B cell (primary cell): ENCODE measurements at regions not wholly inside any gene's neighbourhood (a gene's known extent, or its start where the extent isn't known, plus 50 kb on each side); places are given as distances from the start of the nearest gene placed in this dataset.

ENCODE experiments used
- ATAC-seq: fragments of 200-7000 bp; cut with Tn5 transposase; one replicate; pipeline ENCODE4 v1.10.0; 2021; ENCODE audit warnings: low read depth, mild to moderate bottlenecking, moderate number of reproducible peaks, moderate library complexity
- CTCF ChIA-PET: fragments of 350-600 bp; sonication (Branson Sonifier 250); formaldehyde crosslinking; loops from one replicate; lab custom pipeline; 2021; ENCODE audit warnings: antibody characterized with exemption, inconsistent platforms; lab: Charles Lee
- POLR2A ChIA-PET: fragments of 350-600 bp; sonication (Branson Sonifier 250); formaldehyde crosslinking; loops from one replicate; lab custom pipeline; 2021; ENCODE audit warnings: antibody characterized with exemption; lab: Charles Lee
- DNase-seq: peaks from one replicate; pipeline ENCODE4 v3.0.0; 2013
- H2AFZ ChIP-seq: 2 replicates; pipeline ENCODE4 v1.6.1; 2012; ENCODE audit warnings: mild to moderate bottlenecking, low read depth, low read length; ENCODE audit not compliant: insufficient read depth, poor library complexity, severe bottlenecking
- H3K27ac ChIP-seq, 2 donors: 1 replicate in 1 of 2; 2 replicates in 1 of 2; pipeline ENCODE4 v1.5.1; 2012 to 2013; ENCODE audit warnings: low read length in 2 of 2, mild to moderate bottlenecking in 2 of 2, moderate library complexity in 1 of 2
- H3K27me3 ChIP-seq, 4 experiments: fragments of 200-600 bp in 1 of 4; sonication (generic) in 1 of 4; replicated peaks in 1 of 4; 1 replicate in 2 of 4; 2 replicates in 2 of 4; pipeline versions ENCODE4 v1.6.1 to v1.7.0; 2013 to 2016; ENCODE audit warnings: low read length in 3 of 4, mild to moderate bottlenecking in 2 of 4, mixed read lengths in 1 of 4, moderate library complexity in 1 of 4; ENCODE audit not compliant: insufficient read depth in 4 of 4, control insufficient read depth in 3 of 4; ENCODE audit errors: control extremely low read depth in 1 of 4
- H3K36me3 ChIP-seq, 2 experiments: replicated peaks in 1 of 2; 1 replicate in 1 of 2; 2 replicates in 1 of 2; pipeline versions ENCODE4 v1.6.1 to v1.7.1; 2013; ENCODE audit warnings: low read length in 1 of 2; ENCODE audit not compliant: insufficient read depth in 2 of 2, control insufficient read depth in 1 of 2; ENCODE audit errors: control extremely low read depth in 1 of 2, extremely low read depth in 1 of 2
- H3K4me1 ChIP-seq, 2 donors: fragments of 200-600 bp in 1 of 2; sonication (generic) in 1 of 2; 1 replicate in 1 of 2; 2 replicates in 1 of 2; pipeline versions ENCODE4 v1.5.1 to v1.6.1; 2013 to 2017; ENCODE audit warnings: low read length in 2 of 2; ENCODE audit not compliant: control insufficient read depth in 2 of 2, insufficient read depth in 2 of 2
- H3K4me2 ChIP-seq: replicated peaks from 2 replicates; pipeline ENCODE3; 2012; ENCODE audit warnings: mild to moderate bottlenecking, low read depth, low read length; ENCODE audit not compliant: poor library complexity, severe bottlenecking
- H3K4me3 ChIP-seq, 5 experiments: fragments of 200-600 bp in 1 of 5; sonication (generic) in 1 of 5; 1 replicate in 3 of 5; 2 replicates in 2 of 5; pipeline versions ENCODE4 v1.5.1 to v1.7.0; 2011 to 2016; ENCODE audit warnings: low read length in 4 of 5, mild to moderate bottlenecking in 4 of 5, low read depth in 2 of 5, control low read depth in 1 of 5, moderate library complexity in 1 of 5; ENCODE audit not compliant: insufficient read depth in 1 of 5; ENCODE audit errors: control extremely low read depth in 1 of 5, extremely low read depth in 1 of 5
- H3K79me2 ChIP-seq: fragments of 200-600 bp; sonication (generic); one replicate; pipeline ENCODE4 v1.6.0; 2016; ENCODE audit warnings: low read length; ENCODE audit not compliant: control insufficient read depth, insufficient read depth
- H3K9ac ChIP-seq: fragments of 200-600 bp; sonication (generic); 2 replicates; pipeline ENCODE4 v1.6.1; 2017; ENCODE audit warnings: mild to moderate bottlenecking, low read length, moderate library complexity
- H3K9me3 ChIP-seq, 3 donors: one replicate each; pipeline versions ENCODE4 v1.6.1 to v1.7.1; 2013; ENCODE audit warnings: low read length in 2 of 3; ENCODE audit not compliant: control insufficient read depth in 2 of 3, insufficient read depth in 1 of 3; ENCODE audit errors: control extremely low read depth in 1 of 3
- H4K20me1 ChIP-seq: 2 replicates; pipeline ENCODE4 v1.6.0; 2012; ENCODE audit warnings: mild to moderate bottlenecking, low read length; ENCODE audit not compliant: insufficient read depth, control insufficient read depth, poor library complexity, severe bottlenecking
- H3K27ac Mint-ChIP-seq: one replicate; pipeline ENCODE4 v1.8.0; 2021; ENCODE audit warnings: mixed read lengths
- H3K27me3 Mint-ChIP-seq: one replicate; pipeline ENCODE4 v1.8.0; 2021; ENCODE audit warnings: mixed read lengths
- H3K4me1 Mint-ChIP-seq: one replicate; pipeline ENCODE4 v1.8.0; 2021; ENCODE audit warnings: mixed read lengths
- H3K4me3 Mint-ChIP-seq: one replicate; pipeline ENCODE4 v1.8.0; 2021; ENCODE audit warnings: mixed read lengths
- H3K9me3 Mint-ChIP-seq: one replicate; pipeline ENCODE4 v1.8.0; 2022; ENCODE audit warnings: mixed read lengths; ENCODE audit not compliant: insufficient read depth
- EZH2 ChIP-seq: IDR thresholded peaks from 2 replicates; pipeline ENCODE4 v1.6.1; 2012; ENCODE audit warnings: borderline replicate concordance, low read depth, mild to moderate bottlenecking, moderate library complexity, low read length; ENCODE audit not compliant: insufficient read depth, poor library complexity, severe bottlenecking
- WGBS: methylation state at CpG from one replicate; pipeline ENCODE4 v1.1.5; 2013; ENCODE audit warnings: missing lambda C conversion rate; ENCODE audit not compliant: insufficient coverage; 5-methylcytosine and 5-hydroxymethylcytosine counted together
- intact Hi-C: fragments of 100-400 bp; cut with micrococcal nuclease; formaldehyde crosslinking; loops from one replicate; pipeline ENCODE4 v1.10.0; 2022
- TF ChIP-seq, protein P1 (sequence below): fragments of 200-600 bp; IDR thresholded peaks from one replicate; pipeline ENCODE4 v1.8.0; 2022; ENCODE audit warnings: antibody characterized with exemption, mild to moderate bottlenecking

DNA sequence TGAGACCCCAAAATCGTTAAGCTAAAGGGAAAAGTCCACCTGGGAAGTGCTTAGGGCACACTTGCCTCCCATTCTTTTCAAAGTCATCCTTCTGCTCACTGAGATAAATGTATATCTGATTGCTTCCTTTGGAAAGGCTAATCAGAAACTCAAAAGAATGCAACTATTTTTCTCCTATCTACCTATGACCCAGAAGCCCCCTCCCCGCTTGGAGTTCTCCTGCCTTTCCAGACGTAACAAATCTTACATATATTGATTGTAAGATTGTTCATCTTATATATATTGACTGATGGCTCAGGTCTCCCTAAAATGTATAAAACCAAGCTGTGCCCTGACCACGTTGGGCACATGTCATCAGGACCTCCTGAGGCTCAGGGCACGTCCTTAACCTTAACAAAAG is 56.8 kb upstream of the ACAN start:
- H3K4me3 ChIP-seq: no peak overlapping the region
- Mint-ChIP-seq H3K4me1 (no peaks in the 10 kb centered on the region), H3K27me3 (peaks cover 38% of the 10 kb centered on the region), H3K27ac (no peak overlapping the region), H3K9me3 (no peaks in the 10 kb centered on the region), H3K4me3 (no peak overlapping the region)
- no peaks in the 10 kb centered on the region for H3K79me2 ChIP-seq
- no peak overlapping the region for H3K4me2 ChIP-seq
- H3K4me1 ChIP-seq: no peaks in the 10 kb centered on the region
- intact Hi-C loops: no loop called here
- no peak for DNase-seq
- H4K20me1 ChIP-seq: no peaks in the 10 kb centered on the region
- ChIA-PET POLR2A (no interaction called here), CTCF (no interaction called here)
- H3K36me3 ChIP-seq: no peaks in the 10 kb centered on the region
- no peak overlapping the region for H2AFZ ChIP-seq
- no CpG with 5 or more reads among the region's 5 CpGs for WGBS
- ATAC-seq: no peak
- H3K27ac ChIP-seq: no peak overlapping the region
- peaks cover 0 to 4% (median 1%) of the 10 kb centered on the region in 4 experiments for H3K27me3 ChIP-seq
- TF ChIP-seq EZH2: no peak
- TF ChIP-seq, protein P1, sequence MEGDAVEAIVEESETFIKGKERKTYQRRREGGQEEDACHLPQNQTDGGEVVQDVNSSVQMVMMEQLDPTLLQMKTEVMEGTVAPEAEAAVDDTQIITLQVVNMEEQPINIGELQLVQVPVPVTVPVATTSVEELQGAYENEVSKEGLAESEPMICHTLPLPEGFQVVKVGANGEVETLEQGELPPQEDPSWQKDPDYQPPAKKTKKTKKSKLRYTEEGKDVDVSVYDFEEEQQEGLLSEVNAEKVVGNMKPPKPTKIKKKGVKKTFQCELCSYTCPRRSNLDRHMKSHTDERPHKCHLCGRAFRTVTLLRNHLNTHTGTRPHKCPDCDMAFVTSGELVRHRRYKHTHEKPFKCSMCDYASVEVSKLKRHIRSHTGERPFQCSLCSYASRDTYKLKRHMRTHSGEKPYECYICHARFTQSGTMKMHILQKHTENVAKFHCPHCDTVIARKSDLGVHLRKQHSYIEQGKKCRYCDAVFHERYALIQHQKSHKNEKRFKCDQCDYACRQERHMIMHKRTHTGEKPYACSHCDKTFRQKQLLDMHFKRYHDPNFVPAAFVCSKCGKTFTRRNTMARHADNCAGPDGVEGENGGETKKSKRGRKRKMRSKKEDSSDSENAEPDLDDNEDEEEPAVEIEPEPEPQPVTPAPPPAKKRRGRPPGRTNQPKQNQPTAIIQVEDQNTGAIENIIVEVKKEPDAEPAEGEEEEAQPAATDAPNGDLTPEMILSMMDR: no peak
- no peak overlapping the region for H3K9ac ChIP-seq
- peaks cover 0 to 3% (median 0%) of the 10 kb centered on the region in 3 donors for H3K9me3 ChIP-seq

DNA sequence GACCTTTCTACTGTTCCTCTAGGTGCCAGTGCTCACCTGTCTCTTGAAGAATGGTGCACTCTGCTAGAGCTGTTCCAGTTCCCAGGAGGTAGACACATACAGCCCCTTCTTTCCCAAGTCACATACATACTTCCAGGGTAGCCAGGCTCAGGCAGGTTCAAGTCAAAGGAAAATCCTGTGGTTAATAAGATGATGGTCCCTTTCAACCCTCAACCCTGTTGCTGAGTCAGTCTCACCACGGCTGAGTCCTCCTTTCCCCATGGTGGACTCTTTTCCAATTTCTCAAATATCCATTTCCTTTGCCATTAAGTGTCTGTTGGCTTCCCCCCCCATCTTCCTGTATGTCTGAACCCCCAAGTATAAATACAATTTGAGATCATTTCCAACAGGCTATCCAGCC is 56.1 kb upstream of the ACAN start:
- Mint-ChIP-seq H3K9me3 (no peaks in the 10 kb centered on the region), H3K27ac (no peak overlapping the region), H3K4me3 (no peak overlapping the region), H3K4me1 (no peaks in the 10 kb centered on the region), H3K27me3 (peaks cover 38% of the 10 kb centered on the region)
- TF ChIP-seq EZH2: no peak
- TF ChIP-seq, protein P1: no peak
- H3K27ac ChIP-seq: no peak overlapping the region
- H3K9me3 ChIP-seq: no peaks in the 10 kb centered on the region
- ATAC-seq (no peak), DNase-seq (no peak)
- peaks cover 0 to 4% (median 0%) of the 10 kb centered on the region in 4 experiments for H3K27me3 ChIP-seq
- no CpG with 5 or more reads among the region's 1 CpG for WGBS
- intact Hi-C loops: no loop called here
- H3K4me3 ChIP-seq: no peak overlapping the region
- H2AFZ ChIP-seq: no peak overlapping the region
- H3K36me3 ChIP-seq: no peaks in the 10 kb centered on the region
- ChIA-PET CTCF (interaction anchor here (0.7 kb wide), 2 partner anchors 275 to 570 kb away, joined by 3 to 5 read pairs; no protein-coding TSS in a partner anchor), POLR2A (no interaction called here)
- H3K9ac ChIP-seq: no peak overlapping the region
- no peaks in the 10 kb centered on the region for H3K79me2 ChIP-seq
- H3K4me1 ChIP-seq: no peaks in the 10 kb centered on the region
- no peaks in the 10 kb centered on the region for H4K20me1 ChIP-seq
- H3K4me2 ChIP-seq: no peak overlapping the region
